ENCODE measurements at regions not wholly inside any gene's neighbourhood (a gene's known extent, or its start where the extent isn't known, plus 50 kb on each side); places are given as distances from the start of the nearest gene placed in this dataset.

- no peak for DNase-seq
Observed at GRCh38 chr21:15247613-15248012, 182.8 kb upstream of the NRIP1 start.

DNA sequence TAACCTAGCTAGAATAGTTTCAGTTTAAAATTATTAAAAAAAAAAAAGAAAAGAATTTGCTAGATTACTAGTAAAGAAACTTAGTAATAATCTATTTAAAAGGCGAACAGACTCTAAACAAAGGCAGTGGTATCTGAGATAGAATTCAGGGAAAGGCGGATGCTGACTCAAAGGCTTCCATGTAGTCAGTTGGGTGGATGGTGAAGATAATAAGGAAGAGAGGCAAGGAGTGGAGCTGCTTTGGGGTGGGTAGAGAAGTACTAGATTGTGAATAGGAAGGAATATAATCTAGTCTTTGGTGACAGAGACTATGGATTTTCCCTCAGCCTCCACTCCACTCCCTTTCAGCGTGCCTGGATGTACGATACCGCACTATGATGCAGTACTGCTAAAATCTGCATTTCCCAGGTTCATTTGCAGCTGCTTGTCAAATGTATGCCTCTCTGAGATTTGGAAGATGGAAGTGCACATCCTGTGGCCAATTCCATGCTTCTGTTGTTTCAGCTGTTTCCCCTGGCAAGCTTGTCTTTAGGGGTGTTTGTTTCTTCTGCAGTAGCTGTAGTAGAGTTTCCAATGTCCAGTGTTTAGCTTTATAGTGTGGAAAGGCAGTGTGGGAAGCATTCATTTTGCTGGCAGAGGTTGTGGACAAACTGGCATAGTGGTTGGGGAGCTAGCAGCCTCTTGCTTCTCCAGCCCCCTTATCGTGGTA, 184.6 kb upstream of the NRIP1 start:
- DNase-seq: no peak

GRCh38 chr21:15250384-15250783, 185.6 kb upstream of the NRIP1 start:
- DNase-seq: no peak

DNA sequence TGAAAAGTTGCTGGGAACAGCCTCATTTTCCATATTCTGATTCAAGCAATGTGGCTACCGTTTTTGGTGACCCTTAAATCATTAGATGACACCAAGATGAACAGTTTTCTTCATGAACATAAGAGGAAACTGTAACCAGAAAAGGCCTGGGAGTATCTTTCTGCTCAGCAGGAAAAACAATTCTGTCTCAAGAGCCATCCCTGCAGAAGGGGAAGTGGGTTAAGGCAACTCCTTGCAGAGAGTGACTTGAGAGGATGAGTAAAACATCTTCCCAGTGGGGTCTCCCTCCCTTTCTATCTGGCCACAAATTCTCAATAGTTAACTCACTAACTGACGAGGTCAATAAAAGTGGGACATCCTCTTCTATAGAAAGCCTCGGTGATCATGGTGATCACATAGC, 187.6 kb upstream of the NRIP1 start:
- DNase-seq: no peak

GRCh38 chr21:15254111-15254510, 189.3 kb upstream of the NRIP1 start:
- DNase-seq: no peak

- no peak for DNase-seq
Observed at GRCh38 chr21:15255261-15255660, 190.5 kb upstream of the NRIP1 start.

GRCh38 chr21:15255763-15256162, 191.0 kb upstream of the NRIP1 start:
- no peak for DNase-seq

DNA sequence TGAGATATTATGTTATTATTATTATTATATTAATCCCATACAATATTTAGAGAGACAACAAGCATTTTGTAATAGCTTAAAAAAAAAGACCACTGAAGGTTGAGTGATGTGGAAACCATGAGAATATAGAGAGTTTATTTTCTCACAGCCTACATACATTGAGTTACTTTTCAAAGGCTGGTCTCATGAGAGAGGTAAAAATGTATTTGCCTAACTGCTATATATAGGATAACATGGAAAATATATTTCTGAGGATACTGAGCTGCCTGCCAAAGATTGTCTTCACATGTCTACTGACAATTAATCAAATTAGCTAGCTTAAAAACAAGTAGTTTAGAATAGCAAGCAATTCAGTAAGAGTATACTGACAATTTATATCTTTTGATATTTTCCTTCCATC, 192.2 kb upstream of the NRIP1 start:
- DNase-seq: no peak

- no peak for DNase-seq
Observed at GRCh38 chr21:15257646-15258045, 192.8 kb upstream of the NRIP1 start.

GRCh38 chr21:15259824-15260223, 195.0 kb upstream of the NRIP1 start:
- DNase-seq: no peak

DNA sequence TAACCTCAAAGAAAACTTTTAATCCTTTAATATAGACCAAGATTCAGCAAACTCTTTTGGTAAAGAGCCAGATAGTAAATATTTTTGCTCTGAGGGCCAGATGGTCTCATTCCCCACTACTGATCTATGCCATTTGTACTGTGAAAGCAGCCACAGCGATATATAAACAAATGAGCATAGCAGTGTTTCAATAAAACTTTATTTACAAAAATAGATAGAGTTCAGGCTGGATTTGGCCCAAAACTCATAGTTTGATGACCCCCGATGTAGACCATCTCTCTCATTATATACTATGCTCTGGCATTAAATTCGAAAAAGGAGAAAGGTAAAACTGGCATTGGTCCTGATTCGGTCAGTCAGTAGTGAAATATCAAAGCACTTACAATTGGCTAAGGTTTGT, 195.8 kb upstream of the NRIP1 start:
- no peak for DNase-seq

GRCh38 chr21:15264084-15264665, 199.4 kb upstream of the NRIP1 start:
- no peak for DNase-seq

- DNase-seq: no peak
Observed at GRCh38 chr21:15272171-15272570, 207.4 kb upstream of the NRIP1 start.

GRCh38 chr21:15272591-15272990, 207.8 kb upstream of the NRIP1 start:
- DNase-seq: no peak

DNA sequence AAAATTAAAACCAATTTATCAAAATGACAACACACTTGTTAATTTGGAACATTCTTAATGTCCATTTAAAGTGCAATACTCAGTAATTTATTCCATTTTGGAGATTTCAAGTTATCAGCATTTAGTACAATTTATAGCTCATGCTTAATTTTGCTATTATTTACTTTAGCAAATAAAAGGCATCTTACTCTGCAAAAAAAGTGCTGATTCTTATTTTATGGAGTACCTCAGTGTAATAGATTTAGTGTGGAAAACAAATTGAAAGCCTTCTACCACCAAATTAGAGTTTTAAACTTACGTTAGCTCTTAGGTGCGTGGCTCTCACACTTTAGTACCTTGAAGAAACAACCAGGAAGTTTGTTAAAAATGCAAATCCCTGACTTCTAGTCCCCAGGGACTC, 208.4 kb upstream of the NRIP1 start:
- DNase-seq: no peak

DNA sequence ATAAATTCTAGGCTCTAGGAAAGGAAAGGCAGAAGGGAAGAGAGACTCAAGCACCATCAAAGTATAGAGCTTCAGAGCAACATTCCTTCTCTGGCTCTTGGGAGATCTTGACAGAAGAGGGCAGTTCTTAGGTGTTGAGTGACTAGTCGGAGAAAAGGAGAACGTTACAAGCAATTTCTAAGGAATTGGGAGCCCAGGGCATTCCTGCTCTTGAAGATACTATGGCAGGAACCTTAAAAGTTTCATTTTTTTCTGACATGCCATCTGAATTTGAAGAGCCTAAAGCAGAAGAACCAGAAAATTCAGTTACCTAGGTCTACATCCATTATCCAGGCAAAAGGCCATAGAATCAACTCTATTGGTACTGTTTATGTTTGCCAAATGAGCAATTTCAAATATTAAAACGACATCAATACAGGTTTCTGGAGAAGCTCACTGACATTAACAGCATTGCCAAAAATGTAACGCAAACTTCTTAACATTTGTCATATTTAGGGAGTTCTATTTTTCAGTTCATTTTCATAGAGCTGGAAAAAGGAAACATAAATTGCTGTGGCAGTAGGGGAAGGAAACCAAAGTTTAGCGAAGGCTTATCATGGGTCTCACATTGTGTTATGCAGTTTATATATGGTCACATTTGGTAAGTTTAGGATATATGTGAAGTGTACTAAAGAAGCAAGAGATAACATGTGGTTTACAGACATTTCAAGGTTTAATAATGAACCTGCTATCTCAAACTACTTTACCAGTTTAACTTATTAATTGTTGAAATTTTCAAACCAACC, 210.1 kb upstream of the NRIP1 start:
- DNase-seq: no peak

- DNase-seq: no peak
Observed at GRCh38 chr21:15275615-15276235, 210.9 kb upstream of the NRIP1 start.

DNA sequence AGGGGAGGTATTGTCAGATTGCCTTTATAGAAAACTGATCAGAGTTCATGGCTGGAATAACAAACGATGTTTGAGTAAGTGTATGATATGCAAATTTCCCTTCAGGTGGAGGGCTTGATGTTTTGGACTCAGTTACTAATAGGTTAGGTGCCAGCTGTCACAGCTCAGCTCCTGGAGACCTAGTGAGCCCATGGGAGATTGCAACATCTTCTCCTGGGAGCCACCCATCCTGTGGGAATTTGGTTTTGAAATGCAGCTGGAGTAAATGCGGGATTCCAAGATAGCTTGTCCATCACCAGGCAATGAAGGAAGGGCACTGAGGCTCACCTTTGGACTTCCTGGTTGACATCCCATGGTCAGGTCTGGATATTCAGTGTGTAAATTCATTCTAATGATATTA, 211.4 kb upstream of the NRIP1 start:
- DNase-seq: no peak

- no peak for DNase-seq
Observed at GRCh38 chr21:15277466-15277865, 212.7 kb upstream of the NRIP1 start.

- no peak for DNase-seq
Observed at GRCh38 chr21:15278279-15278678, 213.5 kb upstream of the NRIP1 start.

GRCh38 chr21:15278851-15279250, 214.1 kb upstream of the NRIP1 start:
- no peak for DNase-seq

- no peak for DNase-seq
Observed at GRCh38 chr21:15279482-15279881, 214.7 kb upstream of the NRIP1 start.

GRCh38 chr21:15281714-15282113, 216.9 kb upstream of the NRIP1 start:
- DNase-seq: no peak

DNA sequence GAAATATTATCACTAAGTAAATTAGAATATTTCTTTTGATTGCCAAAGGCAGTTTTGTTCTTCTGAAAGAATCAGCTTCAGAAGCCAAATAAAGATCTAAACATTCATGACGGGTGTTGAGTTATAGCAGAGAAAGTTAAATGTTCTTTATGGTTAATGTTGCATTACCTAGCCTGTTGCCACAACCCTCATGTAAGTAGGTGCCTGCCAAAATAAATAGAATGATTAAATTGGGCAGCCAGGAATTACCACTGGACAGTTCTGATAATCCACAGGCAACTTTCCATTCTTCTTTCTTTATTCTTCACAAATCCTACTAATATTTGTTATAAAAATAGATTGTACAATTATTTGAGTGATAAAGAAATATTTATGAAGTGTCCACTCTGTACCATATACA, 217.9 kb upstream of the NRIP1 start:
- no peak for DNase-seq
